ENCODE measurements at regions not wholly inside any gene's neighbourhood (a gene's known extent, or its start where the extent isn't known, plus 50 kb on each side); places are given as distances from the start of the nearest gene placed in this dataset.

DNA sequence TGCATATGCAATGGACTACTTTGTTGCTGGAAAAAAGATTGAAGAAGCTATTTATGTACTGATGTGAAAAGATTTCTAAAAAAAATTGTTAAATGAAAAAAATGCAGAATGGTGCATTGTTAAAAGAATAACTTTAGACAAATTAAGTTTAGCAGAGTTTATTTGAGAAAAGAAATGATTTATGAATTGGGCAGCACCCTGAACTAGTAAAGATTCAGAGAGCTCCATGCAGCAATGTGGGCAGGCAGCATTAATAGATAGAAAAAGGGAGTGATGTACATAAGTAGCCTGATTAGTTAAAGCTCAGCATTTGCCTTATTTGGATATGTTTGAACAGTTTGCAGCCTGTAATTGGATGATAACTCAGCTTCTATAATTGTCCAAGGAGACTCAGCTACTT, 677.9 kb upstream of the SEMA6A start:
- no peak for TF ChIP-seq POLR2A (IDR thresholded peaks at IDR 0.05)
- TF ChIP-seq, protein P1, sequence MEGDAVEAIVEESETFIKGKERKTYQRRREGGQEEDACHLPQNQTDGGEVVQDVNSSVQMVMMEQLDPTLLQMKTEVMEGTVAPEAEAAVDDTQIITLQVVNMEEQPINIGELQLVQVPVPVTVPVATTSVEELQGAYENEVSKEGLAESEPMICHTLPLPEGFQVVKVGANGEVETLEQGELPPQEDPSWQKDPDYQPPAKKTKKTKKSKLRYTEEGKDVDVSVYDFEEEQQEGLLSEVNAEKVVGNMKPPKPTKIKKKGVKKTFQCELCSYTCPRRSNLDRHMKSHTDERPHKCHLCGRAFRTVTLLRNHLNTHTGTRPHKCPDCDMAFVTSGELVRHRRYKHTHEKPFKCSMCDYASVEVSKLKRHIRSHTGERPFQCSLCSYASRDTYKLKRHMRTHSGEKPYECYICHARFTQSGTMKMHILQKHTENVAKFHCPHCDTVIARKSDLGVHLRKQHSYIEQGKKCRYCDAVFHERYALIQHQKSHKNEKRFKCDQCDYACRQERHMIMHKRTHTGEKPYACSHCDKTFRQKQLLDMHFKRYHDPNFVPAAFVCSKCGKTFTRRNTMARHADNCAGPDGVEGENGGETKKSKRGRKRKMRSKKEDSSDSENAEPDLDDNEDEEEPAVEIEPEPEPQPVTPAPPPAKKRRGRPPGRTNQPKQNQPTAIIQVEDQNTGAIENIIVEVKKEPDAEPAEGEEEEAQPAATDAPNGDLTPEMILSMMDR (IDR thresholded peaks at IDR 0.05) = no peak
- TF ChIP-seq POLR2AphosphoS5 (IDR thresholded peaks at IDR 0.05) = no peak
- TF ChIP-seq EP300 (IDR thresholded peaks at IDR 0.05) = no peak
